ENCODE measurements at regions not wholly inside any gene's neighbourhood (a gene's known extent, or its start where the extent isn't known, plus 50 kb on each side); places are given as distances from the start of the nearest gene placed in this dataset.

DNA sequence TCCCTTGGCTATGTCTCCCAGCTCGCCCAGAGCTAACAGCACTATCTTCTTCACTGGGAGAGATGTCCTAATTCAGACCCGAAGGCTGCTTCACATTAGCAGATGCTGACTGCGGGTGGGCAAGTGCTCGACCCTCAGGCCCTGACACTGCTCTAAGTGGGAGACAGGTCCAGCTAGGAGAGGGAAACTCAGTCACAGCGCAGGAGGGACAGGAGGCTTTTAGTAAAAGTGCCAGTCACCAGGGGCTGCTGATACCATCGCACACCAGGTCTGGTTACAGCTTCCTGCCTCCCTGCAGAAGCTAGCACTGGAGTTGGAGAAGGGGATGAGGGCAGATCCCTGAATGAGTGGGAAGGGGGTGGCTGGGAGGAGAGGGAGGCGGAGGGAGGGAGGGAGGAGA lies 365.8 kb upstream of the RGMA start (continued):
- TF ChIP-seq, protein P1, sequence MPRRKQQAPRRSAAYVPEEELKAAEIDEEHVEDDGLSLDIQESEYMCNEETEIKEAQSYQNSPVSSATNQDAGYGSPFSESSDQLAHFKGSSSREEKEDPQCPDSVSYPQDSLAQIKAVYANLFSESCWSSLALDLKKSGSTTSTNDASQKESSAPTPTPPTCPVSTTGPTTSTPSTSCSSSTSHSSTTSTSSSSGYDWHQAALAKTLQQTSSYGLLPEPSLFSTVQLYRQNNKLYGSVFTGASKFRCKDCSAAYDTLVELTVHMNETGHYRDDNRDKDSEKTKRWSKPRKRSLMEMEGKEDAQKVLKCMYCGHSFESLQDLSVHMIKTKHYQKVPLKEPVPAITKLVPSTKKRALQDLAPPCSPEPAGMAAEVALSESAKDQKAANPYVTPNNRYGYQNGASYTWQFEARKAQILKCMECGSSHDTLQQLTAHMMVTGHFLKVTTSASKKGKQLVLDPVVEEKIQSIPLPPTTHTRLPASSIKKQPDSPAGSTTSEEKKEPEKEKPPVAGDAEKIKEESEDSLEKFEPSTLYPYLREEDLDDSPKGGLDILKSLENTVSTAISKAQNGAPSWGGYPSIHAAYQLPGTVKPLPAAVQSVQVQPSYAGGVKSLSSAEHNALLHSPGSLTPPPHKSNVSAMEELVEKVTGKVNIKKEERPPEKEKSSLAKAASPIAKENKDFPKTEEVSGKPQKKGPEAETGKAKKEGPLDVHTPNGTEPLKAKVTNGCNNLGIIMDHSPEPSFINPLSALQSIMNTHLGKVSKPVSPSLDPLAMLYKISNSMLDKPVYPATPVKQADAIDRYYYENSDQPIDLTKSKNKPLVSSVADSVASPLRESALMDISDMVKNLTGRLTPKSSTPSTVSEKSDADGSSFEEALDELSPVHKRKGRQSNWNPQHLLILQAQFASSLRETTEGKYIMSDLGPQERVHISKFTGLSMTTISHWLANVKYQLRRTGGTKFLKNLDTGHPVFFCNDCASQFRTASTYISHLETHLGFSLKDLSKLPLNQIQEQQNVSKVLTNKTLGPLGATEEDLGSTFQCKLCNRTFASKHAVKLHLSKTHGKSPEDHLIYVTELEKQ (CRISPR knock-in tag; IDR thresholded peaks at IDR 0.05), result no peak
- no peak for TF ChIP-seq ASH1L (IDR thresholded peaks at IDR 0.05; ENCODE audit: borderline replicate concordance, low read depth, partially characterized antibody)
- no peak for TF ChIP-seq HCFC1 (IDR thresholded peaks at IDR 0.05; ENCODE audit: low read depth, low read length)
- TF ChIP-seq POLR2A (conservative IDR thresholded peaks at IDR 0.05), result no peak

DNA sequence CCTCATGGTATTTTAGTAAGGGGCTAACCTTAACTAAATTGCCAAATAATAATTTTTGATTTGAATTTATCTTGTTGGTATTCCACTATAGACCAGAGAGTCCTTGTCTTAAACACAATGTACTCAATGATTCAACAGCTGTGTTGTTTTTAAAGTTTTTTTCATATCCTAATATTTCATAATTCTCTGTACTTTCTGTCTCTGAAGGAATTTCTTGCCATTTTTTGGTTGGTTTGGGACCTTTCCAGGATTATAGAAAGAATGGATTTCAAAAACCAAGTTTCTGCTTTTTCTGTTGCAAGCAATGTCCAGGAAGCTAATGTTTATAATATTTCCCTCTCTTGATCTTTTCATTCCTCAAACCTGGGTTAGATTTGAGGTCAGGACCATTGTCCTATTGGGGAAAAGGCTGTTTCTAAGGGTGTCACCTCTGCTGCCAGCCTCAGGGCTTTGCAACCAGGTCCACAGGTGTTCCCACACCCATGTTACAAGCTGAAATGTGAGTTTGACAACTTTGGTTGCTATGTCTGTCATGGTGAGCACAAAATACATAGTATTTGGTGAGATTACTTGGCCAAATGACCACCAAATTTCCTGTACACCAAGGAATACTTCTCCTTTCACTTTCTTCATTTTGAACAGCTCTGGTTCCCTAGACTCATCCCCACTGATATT lies 363.7 kb upstream of the RGMA start:
- no peaks in the 10 kb centered on the region for H3K27me3 ChIP-seq (ENCODE audit: control insufficient read depth in 2 of 2, insufficient read depth in 2 of 2, low read length in 2 of 2)
- no peaks in the 10 kb centered on the region for H4K20me1 ChIP-seq (replicated peaks; ENCODE audit: control insufficient read depth, insufficient read depth, low read length)
- in situ Hi-C loops (cut with MboI) (no loop called here), intact Hi-C loops (cut with micrococcal nuclease) (no loop called here)
- H3K9me3 ChIP-seq (replicated peaks; ENCODE audit: control insufficient read depth, insufficient read depth, low read depth, low read length), result no peaks in the 10 kb centered on the region
- BruUV-seq (replicated peaks), result no TSS peak
- DNase-seq (ENCODE audit: extremely low read depth in 1 of 4, low spot score in 3 of 4), result no peak
- no peaks in the 10 kb centered on the region for H3K4me1 ChIP-seq (replicated peaks in 1 of 2; ENCODE audit: control insufficient read depth in 2 of 2, insufficient read depth in 2 of 2, low read length in 2 of 2)
- H3K9ac ChIP-seq (ENCODE audit: insufficient read depth in 1 of 2, low read depth in 2 of 2, low read length in 2 of 2), result no peak overlapping the region
- no peaks in the 10 kb centered on the region for H3K79me2 ChIP-seq (ENCODE audit: control insufficient read depth, insufficient read depth, low read length)
- no peak overlapping the region for H3K4me2 ChIP-seq (ENCODE audit: insufficient read depth, low read length)
- H2AFZ ChIP-seq (ENCODE audit: low read depth, low read length), result no peak overlapping the region
- CTCF ChIA-PET (ENCODE audit: low intra/inter-chr PET ratio), result no interaction called here
- no peak overlapping the region for H3K27ac ChIP-seq (ENCODE audit: extremely low read depth, low read depth, low read length)
- FAIRE-seq, result no peak
- no peaks in the 10 kb centered on the region for H3K9me1 ChIP-seq (ENCODE audit: control insufficient read depth, insufficient read depth, low read length)
- no peak overlapping the region for H3K4me3 ChIP-seq
- ATAC-seq, result no peak
- POLR2A ChIA-PET, result interaction anchor here (0.5 kb wide), 1 partner anchor 652 kb away, joined by 3 read pairs; no protein-coding TSS in a partner anchor
- H3K36me3 ChIP-seq (ENCODE audit: control insufficient read depth, insufficient read depth, low read length), result no peaks in the 10 kb centered on the region
- TF ChIP-seq, protein P2, sequence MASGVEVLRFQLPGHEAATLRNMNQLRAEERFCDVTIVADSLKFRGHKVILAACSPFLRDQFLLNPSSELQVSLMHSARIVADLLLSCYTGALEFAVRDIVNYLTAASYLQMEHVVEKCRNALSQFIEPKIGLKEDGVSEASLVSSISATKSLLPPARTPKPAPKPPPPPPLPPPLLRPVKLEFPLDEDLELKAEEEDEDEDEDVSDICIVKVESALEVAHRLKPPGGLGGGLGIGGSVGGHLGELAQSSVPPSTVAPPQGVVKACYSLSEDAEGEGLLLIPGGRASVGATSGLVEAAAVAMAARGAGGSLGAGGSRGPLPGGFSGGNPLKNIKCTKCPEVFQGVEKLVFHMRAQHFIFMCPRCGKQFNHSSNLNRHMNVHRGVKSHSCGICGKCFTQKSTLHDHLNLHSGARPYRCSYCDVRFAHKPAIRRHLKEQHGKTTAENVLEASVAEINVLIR (CRISPR knock-in tag; IDR thresholded peaks at IDR 0.05), result no peak
- TF ChIP-seq BDP1 (IDR thresholded peaks at IDR 0.05; ENCODE audit: insufficient read depth, insufficient read length), result no peak
- TF ChIP-seq KLF1 (tag; IDR thresholded peaks at IDR 0.05), result no peak
- no peak for TF ChIP-seq PTBP1 (IDR thresholded peaks at IDR 0.05; ENCODE audit: low read depth, low read length)
- no peak for TF ChIP-seq C11orf30 (IDR thresholded peaks at IDR 0.05; ENCODE audit: low read depth)
- TF ChIP-seq HCFC1 (IDR thresholded peaks at IDR 0.05; ENCODE audit: low read depth, low read length), result no peak
- no peak for TF ChIP-seq RBM22 (IDR thresholded peaks at IDR 0.05; ENCODE audit: low read depth, low read length, poor library complexity, severe bottlenecking)
- TF ChIP-seq, protein P3, sequence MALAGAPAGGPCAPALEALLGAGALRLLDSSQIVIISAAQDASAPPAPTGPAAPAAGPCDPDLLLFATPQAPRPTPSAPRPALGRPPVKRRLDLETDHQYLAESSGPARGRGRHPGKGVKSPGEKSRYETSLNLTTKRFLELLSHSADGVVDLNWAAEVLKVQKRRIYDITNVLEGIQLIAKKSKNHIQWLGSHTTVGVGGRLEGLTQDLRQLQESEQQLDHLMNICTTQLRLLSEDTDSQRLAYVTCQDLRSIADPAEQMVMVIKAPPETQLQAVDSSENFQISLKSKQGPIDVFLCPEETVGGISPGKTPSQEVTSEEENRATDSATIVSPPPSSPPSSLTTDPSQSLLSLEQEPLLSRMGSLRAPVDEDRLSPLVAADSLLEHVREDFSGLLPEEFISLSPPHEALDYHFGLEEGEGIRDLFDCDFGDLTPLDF (CRISPR knock-in tag; IDR thresholded peaks at IDR 0.05), result no peak
- TF ChIP-seq, protein P4, sequence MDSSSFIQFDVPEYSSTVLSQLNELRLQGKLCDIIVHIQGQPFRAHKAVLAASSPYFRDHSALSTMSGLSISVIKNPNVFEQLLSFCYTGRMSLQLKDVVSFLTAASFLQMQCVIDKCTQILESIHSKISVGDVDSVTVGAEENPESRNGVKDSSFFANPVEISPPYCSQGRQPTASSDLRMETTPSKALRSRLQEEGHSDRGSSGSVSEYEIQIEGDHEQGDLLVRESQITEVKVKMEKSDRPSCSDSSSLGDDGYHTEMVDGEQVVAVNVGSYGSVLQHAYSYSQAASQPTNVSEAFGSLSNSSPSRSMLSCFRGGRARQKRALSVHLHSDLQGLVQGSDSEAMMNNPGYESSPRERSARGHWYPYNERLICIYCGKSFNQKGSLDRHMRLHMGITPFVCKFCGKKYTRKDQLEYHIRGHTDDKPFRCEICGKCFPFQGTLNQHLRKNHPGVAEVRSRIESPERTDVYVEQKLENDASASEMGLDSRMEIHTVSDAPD (CRISPR knock-in tag; IDR thresholded peaks at IDR 0.05), result no peak
- no peak for TF ChIP-seq HNRNPLL (IDR thresholded peaks at IDR 0.05; ENCODE audit: low read depth, low read length, poor library complexity, severe bottlenecking)

Data from K562 (cell line).